IMR-90 (cell line): ENCODE measurements at regions not wholly inside any gene's neighbourhood (a gene's known extent, or its start where the extent isn't known, plus 50 kb on each side); places are given as distances from the start of the nearest gene placed in this dataset.
"Not testable (repeated sequence)": the region's sequence is repeated elsewhere in the genome, so short reads cannot be mapped to it uniquely, and the experiment has no call there.

ENCODE experiments used
- ATAC-seq: fragments of 200-7000 bp; cut with Tn5 transposase; 2 replicates; pipeline ENCODE4 v1.9.1; 2020; ENCODE audit warnings: low read depth, mild to moderate bottlenecking, moderate library complexity
- BruUV-seq: library from RNA; stranded (reverse); fragments of 400-500 nt; replicated peaks from 2 replicates; lab custom pipeline; 2021; lab: Mats Ljungman, UMichigan
- CTCF ChIA-PET: fragments of 300-600 bp; formaldehyde crosslinking; extraction: SDS; loops from one replicate; lab custom pipeline; 2021; ENCODE audit warnings: antibody characterized with exemption; lab: Yijun Ruan, JAX
- POLR2A ChIA-PET: fragments of 300-600 bp; sonication (Branson Sonifier 250); formaldehyde crosslinking; loops from one replicate; lab custom pipeline; 2022; ENCODE audit warnings: antibody characterized with exemption; ENCODE audit not compliant: unreplicated experiment; lab: Charles Lee
- DNase-seq: peaks from one replicate; pipeline ENCODE4 v3.0.0; 2013
- H2AFZ ChIP-seq: replicated peaks from 2 replicates; pipeline ENCODE3; 2013; ENCODE audit warnings: low read length, mild to moderate bottlenecking; ENCODE audit not compliant: poor library complexity
- H2AK5ac ChIP-seq: 2 replicates; pipeline ENCODE4 v1.6.1; 2013; ENCODE audit warnings: low read depth, low read length, inconsistent platforms
- H2AK9ac ChIP-seq: replicated peaks from 2 replicates; pipeline ENCODE3; 2013; ENCODE audit warnings: mild to moderate bottlenecking, low read depth, low read length, moderate library complexity; ENCODE audit not compliant: poor library complexity
- H2BK120ac ChIP-seq: 2 replicates; pipeline ENCODE4 v1.6.1; 2013; ENCODE audit warnings: low read depth, low read length, inconsistent platforms
- H2BK15ac ChIP-seq: 3 replicates; pipeline ENCODE4 v1.6.1; 2013; ENCODE audit warnings: low read depth, low read length, inconsistent platforms
- H2BK20ac ChIP-seq: 2 replicates; pipeline ENCODE4 v1.6.1; 2013; ENCODE audit warnings: low read depth, mild to moderate bottlenecking, inconsistent platforms, low read length, moderate library complexity
- H2BK5ac ChIP-seq: 2 replicates; pipeline ENCODE4 v1.6.1; 2013; ENCODE audit warnings: mild to moderate bottlenecking, low read depth, low read length, inconsistent platforms; ENCODE audit not compliant: poor library complexity, severe bottlenecking
- H3K14ac ChIP-seq: replicated peaks from 2 replicates; pipeline ENCODE4 v1.6.1; 2013; ENCODE audit warnings: low read depth, low read length, inconsistent platforms
- H3K18ac ChIP-seq: 2 replicates; pipeline ENCODE4 v1.6.1; 2013; ENCODE audit warnings: low read depth, low read length, control low read depth
- H3K23ac ChIP-seq: 2 replicates; pipeline ENCODE4 v1.6.1; 2013; ENCODE audit warnings: low read depth, low read length, inconsistent platforms
- H3K27ac ChIP-seq: 2 replicates; pipeline ENCODE4 v1.5.1; 2013; ENCODE audit warnings: mild to moderate bottlenecking, control low read depth, low read length; ENCODE audit not compliant: insufficient read depth
- H3K27me3 ChIP-seq: 2 replicates; pipeline ENCODE4 v1.6.1; 2013; ENCODE audit warnings: low read length; ENCODE audit not compliant: control insufficient read depth, insufficient read depth
- H3K36me3 ChIP-seq: 2 replicates; pipeline ENCODE4 v1.6.1; 2013; ENCODE audit warnings: low read length, mixed read lengths; ENCODE audit not compliant: control insufficient read depth, insufficient read depth
- H3K4ac ChIP-seq: 2 replicates; pipeline ENCODE4 v1.6.1; 2013; ENCODE audit warnings: low read depth, low read length, inconsistent platforms
- H3K4me1 ChIP-seq: 2 replicates; pipeline ENCODE4 v1.6.1; 2013; ENCODE audit warnings: low read length, mixed read lengths; ENCODE audit not compliant: control insufficient read depth, insufficient read depth
- H3K4me2 ChIP-seq: 2 replicates; pipeline ENCODE4 v1.6.1; 2013; ENCODE audit warnings: low read depth, mild to moderate bottlenecking, control low read depth, low read length, moderate library complexity
- H3K4me3 ChIP-seq: 2 replicates; pipeline ENCODE4 v1.5.1; 2013; ENCODE audit warnings: low read depth, mild to moderate bottlenecking, control low read depth, low read length, moderate library complexity; ENCODE audit not compliant: insufficient read depth
- H3K56ac ChIP-seq: 2 replicates; pipeline ENCODE4 v1.6.1; 2013; ENCODE audit warnings: low read length, inconsistent platforms; ENCODE audit not compliant: insufficient read depth; ENCODE audit errors: extremely low read depth
- H3K79me1 ChIP-seq, 2 experiments: 2 replicates each; pipeline ENCODE4 v1.6.1; 2013; ENCODE audit warnings: low read length in 2 of 2, inconsistent platforms in 1 of 2, low read depth in 1 of 2
- H3K9ac ChIP-seq: 2 replicates; pipeline ENCODE4 v1.6.1; 2013; ENCODE audit warnings: low read depth, low read length, control low read depth
- H3K9me1 ChIP-seq: 2 replicates; pipeline ENCODE4 v1.6.1; 2013; ENCODE audit warnings: low read length, inconsistent platforms; ENCODE audit not compliant: insufficient read depth
- H3K9me3 ChIP-seq: 2 replicates; pipeline ENCODE4 v1.6.1; 2013; ENCODE audit warnings: low read length; ENCODE audit not compliant: control insufficient read depth, insufficient read depth
- H4K20me1 ChIP-seq: 2 replicates; pipeline ENCODE4 v1.6.1; 2013; ENCODE audit warnings: low read length, inconsistent platforms; ENCODE audit not compliant: insufficient read depth
- H4K5ac ChIP-seq: 2 replicates; pipeline ENCODE4 v1.6.1; 2013; ENCODE audit warnings: mild to moderate bottlenecking, low read depth, low read length, control low read depth
- H4K8ac ChIP-seq, 2 experiments: 2 replicates each; pipeline ENCODE4 v1.6.1; 2013; ENCODE audit warnings: low read depth in 2 of 2, low read length in 2 of 2, control low read depth in 1 of 2, inconsistent platforms in 1 of 2
- H4K91ac ChIP-seq: 2 replicates; pipeline ENCODE4 v1.6.1; 2013; ENCODE audit warnings: low read depth, low read length, inconsistent platforms; ENCODE audit not compliant: insufficient read depth
- WGBS, 2 experiments: methylation state at CpG; one replicate each; pipeline versions ENCODE4 v1.1.5 to v1.1.7; 2013; ENCODE audit warnings: missing lambda C conversion rate in 2 of 2; ENCODE audit not compliant: insufficient read length in 1 of 2; ENCODE audit errors: extremely low coverage in 2 of 2; 5-methylcytosine and 5-hydroxymethylcytosine counted together
- dilution Hi-C: fragments of 300-500 bp; cut with HindIII; formaldehyde crosslinking; loops from one replicate; pipeline ENCODE4 v1.14.3; 2018; ENCODE audit warnings: low sequenced_read_pairs; ENCODE audit not compliant: unreplicated experiment
- in situ Hi-C: fragments of 300-500 bp; cut with MboI; formaldehyde crosslinking; loops from 3 replicates; pipeline ENCODE4 v1.14.3; 2019; ENCODE audit warnings: low sequenced_read_pairs, inconsistent platforms, mixed read lengths
- intact Hi-C: fragments of 100-400 bp; cut with micrococcal nuclease; formaldehyde crosslinking; loops from 2 replicates; pipeline ENCODE4 v1.10.0; 2022

DNA sequence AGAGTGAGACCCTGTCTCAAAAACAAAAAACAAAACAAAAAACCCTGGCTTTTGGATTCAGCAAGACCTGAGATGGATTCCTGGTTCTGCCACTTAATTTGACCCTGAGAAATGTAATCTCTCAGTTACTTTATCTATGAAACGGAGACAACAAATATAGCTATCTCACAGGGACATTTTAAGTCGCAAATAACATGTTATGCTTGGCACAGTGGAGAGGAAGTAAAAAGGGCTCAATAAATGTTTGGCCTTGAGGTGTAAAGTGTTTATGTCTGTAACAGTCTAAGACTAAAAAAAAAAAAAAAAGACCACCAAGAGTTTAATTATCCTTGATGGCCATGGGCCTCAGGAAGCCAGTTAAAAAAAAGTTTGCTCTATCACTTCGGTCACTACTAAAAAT, 116.0 kb upstream of the VOPP1 start:
- 80% methylated on average over 1 of the region's 3 CpGs; no CpG with 5 or more reads in 1 of the 2 experiments for WGBS, 2 experiments
- H4K8ac ChIP-seq, H3K36me3 ChIP-seq, H4K5ac ChIP-seq, H3K14ac ChIP-seq, H3K9me3 ChIP-seq, H3K9me1 ChIP-seq, H3K27ac ChIP-seq, H3K18ac ChIP-seq, BruUV-seq, CTCF ChIA-PET, H3K9ac ChIP-seq, H3K4ac ChIP-seq, H2AFZ ChIP-seq, H2AK5ac ChIP-seq, H3K79me1 ChIP-seq, ATAC-seq, H3K56ac ChIP-seq, H2BK15ac ChIP-seq, H3K23ac ChIP-seq, H3K4me1 ChIP-seq, H3K27me3 ChIP-seq, H3K4me2 ChIP-seq, H2BK120ac ChIP-seq, H2AK9ac ChIP-seq, dilution Hi-C loops, H2BK20ac ChIP-seq, in situ Hi-C loops, intact Hi-C loops, H2BK5ac ChIP-seq, H3K4me3 ChIP-seq, POLR2A ChIA-PET, DNase-seq, H4K91ac ChIP-seq, H4K20me1 ChIP-seq: not testable (repeated sequence)

DNA sequence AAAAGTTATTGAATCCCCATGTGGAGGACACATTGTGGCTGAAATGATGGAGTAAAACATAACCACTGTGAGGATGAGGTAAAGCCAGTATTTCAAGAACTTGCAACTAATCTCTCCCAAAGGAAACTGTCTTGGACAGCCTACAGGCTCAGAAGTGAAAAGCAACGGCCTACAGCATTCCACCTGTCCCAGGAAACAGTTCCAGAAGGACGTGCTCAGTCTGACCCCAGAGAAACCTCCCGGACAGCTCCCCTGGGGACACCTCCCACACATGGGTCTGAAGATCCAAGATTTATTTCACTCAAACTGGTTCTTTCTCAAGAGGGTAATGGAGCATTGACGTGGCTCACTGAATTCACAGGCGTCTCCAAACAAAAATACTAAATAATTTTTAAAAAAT, 115.0 kb upstream of the VOPP1 start:
- H3K4ac ChIP-seq, H3K9ac ChIP-seq, H4K20me1 ChIP-seq, ATAC-seq, H3K36me3 ChIP-seq, H2BK120ac ChIP-seq, DNase-seq, H3K27ac ChIP-seq, H3K14ac ChIP-seq, H2AK5ac ChIP-seq, dilution Hi-C loops, H3K9me1 ChIP-seq, intact Hi-C loops, H3K4me1 ChIP-seq, H3K79me1 ChIP-seq, H4K91ac ChIP-seq, H2BK5ac ChIP-seq, H3K9me3 ChIP-seq, BruUV-seq, H3K23ac ChIP-seq, POLR2A ChIA-PET, H4K5ac ChIP-seq, H3K27me3 ChIP-seq, H3K18ac ChIP-seq, H3K4me2 ChIP-seq, in situ Hi-C loops, H3K56ac ChIP-seq, H2AK9ac ChIP-seq, H3K4me3 ChIP-seq, H2AFZ ChIP-seq, CTCF ChIA-PET, H2BK20ac ChIP-seq, H2BK15ac ChIP-seq, H4K8ac ChIP-seq: not testable (repeated sequence)
- no CpG with 5 or more reads among the region's 5 CpGs for WGBS, 2 experiments
